ENCODE measurements at regions not wholly inside any gene's neighbourhood (a gene's known extent, or its start where the extent isn't known, plus 50 kb on each side); places are given as distances from the start of the nearest gene placed in this dataset.

- ATAC-seq, result no peak
- no peak for TF ChIP-seq TOX (CRISPR knock-in tag; IDR thresholded peaks at IDR 0.05; ENCODE audit: borderline replicate concordance)
- TF ChIP-seq SNAI2 (CRISPR knock-in tag; IDR thresholded peaks at IDR 0.05), result no peak
- no peak for TF ChIP-seq RARB (CRISPR knock-in tag; IDR thresholded peaks at IDR 0.05)
- TF ChIP-seq TCF4 (CRISPR knock-in tag; IDR thresholded peaks at IDR 0.05; ENCODE audit: borderline replicate concordance), result no peak
- no peak for TF ChIP-seq BACH2 (CRISPR knock-in tag; IDR thresholded peaks at IDR 0.05; ENCODE audit: borderline replicate concordance)
- TF ChIP-seq PPARA (CRISPR knock-in tag; IDR thresholded peaks at IDR 0.05; ENCODE audit: borderline replicate concordance), result no peak
- TF ChIP-seq, protein P1, sequence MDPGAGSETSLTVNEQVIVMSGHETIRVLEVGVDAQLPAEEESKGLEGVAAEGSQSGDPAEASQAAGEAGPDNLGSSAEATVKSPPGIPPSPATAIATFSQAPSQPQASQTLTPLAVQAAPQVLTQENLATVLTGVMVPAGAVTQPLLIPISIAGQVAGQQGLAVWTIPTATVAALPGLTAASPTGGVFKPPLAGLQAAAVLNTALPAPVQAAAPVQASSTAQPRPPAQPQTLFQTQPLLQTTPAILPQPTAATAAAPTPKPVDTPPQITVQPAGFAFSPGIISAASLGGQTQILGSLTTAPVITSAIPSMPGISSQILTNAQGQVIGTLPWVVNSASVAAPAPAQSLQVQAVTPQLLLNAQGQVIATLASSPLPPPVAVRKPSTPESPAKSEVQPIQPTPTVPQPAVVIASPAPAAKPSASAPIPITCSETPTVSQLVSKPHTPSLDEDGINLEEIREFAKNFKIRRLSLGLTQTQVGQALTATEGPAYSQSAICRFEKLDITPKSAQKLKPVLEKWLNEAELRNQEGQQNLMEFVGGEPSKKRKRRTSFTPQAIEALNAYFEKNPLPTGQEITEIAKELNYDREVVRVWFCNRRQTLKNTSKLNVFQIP (CRISPR knock-in tag; IDR thresholded peaks at IDR 0.05; ENCODE audit: borderline replicate concordance, low read depth), result no peak
- no peak for TF ChIP-seq PATZ1 (CRISPR knock-in tag; IDR thresholded peaks at IDR 0.05; ENCODE audit: borderline replicate concordance)
- TF ChIP-seq, protein P2, sequence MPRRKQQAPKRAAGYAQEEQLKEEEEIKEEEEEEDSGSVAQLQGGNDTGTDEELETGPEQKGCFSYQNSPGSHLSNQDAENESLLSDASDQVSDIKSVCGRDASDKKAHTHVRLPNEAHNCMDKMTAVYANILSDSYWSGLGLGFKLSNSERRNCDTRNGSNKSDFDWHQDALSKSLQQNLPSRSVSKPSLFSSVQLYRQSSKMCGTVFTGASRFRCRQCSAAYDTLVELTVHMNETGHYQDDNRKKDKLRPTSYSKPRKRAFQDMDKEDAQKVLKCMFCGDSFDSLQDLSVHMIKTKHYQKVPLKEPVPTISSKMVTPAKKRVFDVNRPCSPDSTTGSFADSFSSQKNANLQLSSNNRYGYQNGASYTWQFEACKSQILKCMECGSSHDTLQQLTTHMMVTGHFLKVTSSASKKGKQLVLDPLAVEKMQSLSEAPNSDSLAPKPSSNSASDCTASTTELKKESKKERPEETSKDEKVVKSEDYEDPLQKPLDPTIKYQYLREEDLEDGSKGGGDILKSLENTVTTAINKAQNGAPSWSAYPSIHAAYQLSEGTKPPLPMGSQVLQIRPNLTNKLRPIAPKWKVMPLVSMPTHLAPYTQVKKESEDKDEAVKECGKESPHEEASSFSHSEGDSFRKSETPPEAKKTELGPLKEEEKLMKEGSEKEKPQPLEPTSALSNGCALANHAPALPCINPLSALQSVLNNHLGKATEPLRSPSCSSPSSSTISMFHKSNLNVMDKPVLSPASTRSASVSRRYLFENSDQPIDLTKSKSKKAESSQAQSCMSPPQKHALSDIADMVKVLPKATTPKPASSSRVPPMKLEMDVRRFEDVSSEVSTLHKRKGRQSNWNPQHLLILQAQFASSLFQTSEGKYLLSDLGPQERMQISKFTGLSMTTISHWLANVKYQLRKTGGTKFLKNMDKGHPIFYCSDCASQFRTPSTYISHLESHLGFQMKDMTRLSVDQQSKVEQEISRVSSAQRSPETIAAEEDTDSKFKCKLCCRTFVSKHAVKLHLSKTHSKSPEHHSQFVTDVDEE (CRISPR knock-in tag; IDR thresholded peaks at IDR 0.05), result no peak
- no peak for TF ChIP-seq ZNF565 (CRISPR knock-in tag; conservative IDR thresholded peaks at IDR 0.05; ENCODE audit: low read depth)
- no peak for TF ChIP-seq GLIS3 (CRISPR knock-in tag; IDR thresholded peaks at IDR 0.05)
Observed at GRCh38 chr5:142403583-142403982, 78.8 kb upstream of the SPRY4 start.

DNA sequence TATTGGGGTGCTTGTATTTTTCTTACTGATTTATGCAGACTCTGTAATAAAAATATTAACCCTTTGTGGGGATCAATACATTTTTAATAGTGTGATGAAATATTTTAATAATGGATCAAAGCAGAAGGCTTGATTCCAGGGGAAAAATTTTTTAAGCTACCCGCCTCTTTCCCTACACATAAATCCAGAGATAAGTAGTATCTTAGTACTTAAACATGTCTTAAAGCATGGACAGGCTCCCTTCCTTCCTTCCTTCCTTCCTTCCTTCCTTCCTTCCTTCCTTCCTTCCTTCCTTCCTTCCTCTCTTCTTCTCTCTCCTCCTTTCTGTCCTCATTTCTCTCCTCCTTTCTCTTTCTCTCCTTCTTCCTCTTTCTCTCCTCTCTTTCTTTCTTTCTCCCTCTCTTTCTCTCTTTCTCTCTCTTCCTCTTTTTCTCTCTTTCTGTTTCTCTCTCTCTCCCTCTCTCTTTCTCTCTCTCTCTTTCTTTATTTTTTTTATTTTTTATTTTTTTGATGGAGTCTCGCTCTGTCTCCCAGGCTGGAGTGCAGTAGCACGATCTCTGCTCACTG lies 78.0 kb upstream of the SPRY4 start:
- ATAC-seq, result no peak
- TF ChIP-seq ESRRG (CRISPR knock-in tag; IDR thresholded peaks at IDR 0.05) (no peak), CSDC2 (CRISPR knock-in tag; IDR thresholded peaks at IDR 0.05) (no peak), OSR1 (CRISPR knock-in tag; IDR thresholded peaks at IDR 0.05) (no peak), RARB (CRISPR knock-in tag; IDR thresholded peaks at IDR 0.05) (no peak), TCF4 (CRISPR knock-in tag; IDR thresholded peaks at IDR 0.05; ENCODE audit: borderline replicate concordance) (no peak), BACH2 (CRISPR knock-in tag; IDR thresholded peaks at IDR 0.05; ENCODE audit: borderline replicate concordance) (no peak), ZNF8 (CRISPR knock-in tag; IDR thresholded peaks at IDR 0.05) (no peak), ZNF565 (CRISPR knock-in tag; conservative IDR thresholded peaks at IDR 0.05; ENCODE audit: low read depth) (no peak), PATZ1 (CRISPR knock-in tag; IDR thresholded peaks at IDR 0.05; ENCODE audit: borderline replicate concordance) (no peak), ZNF70 (CRISPR knock-in tag; IDR thresholded peaks at IDR 0.05) (no peak), ZFP30 (CRISPR knock-in tag; IDR thresholded peaks at IDR 0.05) (no peak), ARNTL (CRISPR knock-in tag; IDR thresholded peaks at IDR 0.05; ENCODE audit: borderline replicate concordance, low read depth) (no peak), TOX (CRISPR knock-in tag; IDR thresholded peaks at IDR 0.05; ENCODE audit: borderline replicate concordance) (no peak)
- TF ChIP-seq, protein P3, sequence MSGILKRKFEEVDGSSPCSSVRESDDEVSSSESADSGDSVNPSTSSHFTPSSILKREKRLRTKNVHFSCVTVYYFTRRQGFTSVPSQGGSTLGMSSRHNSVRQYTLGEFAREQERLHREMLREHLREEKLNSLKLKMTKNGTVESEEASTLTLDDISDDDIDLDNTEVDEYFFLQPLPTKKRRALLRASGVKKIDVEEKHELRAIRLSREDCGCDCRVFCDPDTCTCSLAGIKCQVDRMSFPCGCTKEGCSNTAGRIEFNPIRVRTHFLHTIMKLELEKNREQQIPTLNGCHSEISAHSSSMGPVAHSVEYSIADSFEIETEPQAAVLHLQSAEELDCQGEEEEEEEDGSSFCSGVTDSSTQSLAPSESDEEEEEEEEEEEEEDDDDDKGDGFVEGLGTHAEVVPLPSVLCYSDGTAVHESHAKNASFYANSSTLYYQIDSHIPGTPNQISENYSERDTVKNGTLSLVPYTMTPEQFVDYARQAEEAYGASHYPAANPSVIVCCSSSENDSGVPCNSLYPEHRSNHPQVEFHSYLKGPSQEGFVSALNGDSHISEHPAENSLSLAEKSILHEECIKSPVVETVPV (CRISPR knock-in tag; IDR thresholded peaks at IDR 0.05), result no peak
- TF ChIP-seq, protein P4, sequence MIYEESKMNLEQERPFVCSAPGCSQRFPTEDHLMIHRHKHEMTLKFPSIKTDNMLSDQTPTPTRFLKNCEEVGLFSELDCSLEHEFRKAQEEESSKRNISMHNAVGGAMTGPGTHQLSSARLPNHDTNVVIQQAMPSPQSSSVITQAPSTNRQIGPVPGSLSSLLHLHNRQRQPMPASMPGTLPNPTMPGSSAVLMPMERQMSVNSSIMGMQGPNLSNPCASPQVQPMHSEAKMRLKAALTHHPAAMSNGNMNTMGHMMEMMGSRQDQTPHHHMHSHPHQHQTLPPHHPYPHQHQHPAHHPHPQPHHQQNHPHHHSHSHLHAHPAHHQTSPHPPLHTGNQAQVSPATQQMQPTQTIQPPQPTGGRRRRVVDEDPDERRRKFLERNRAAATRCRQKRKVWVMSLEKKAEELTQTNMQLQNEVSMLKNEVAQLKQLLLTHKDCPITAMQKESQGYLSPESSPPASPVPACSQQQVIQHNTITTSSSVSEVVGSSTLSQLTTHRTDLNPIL (CRISPR knock-in tag; IDR thresholded peaks at IDR 0.05; ENCODE audit: low read depth), result no peak
- TF ChIP-seq, protein P1 (CRISPR knock-in tag; IDR thresholded peaks at IDR 0.05; ENCODE audit: borderline replicate concordance, low read depth), result no peak
- TF ChIP-seq, protein P2 (CRISPR knock-in tag; IDR thresholded peaks at IDR 0.05), result no peak

Measured in SK-N-SH treated with all-trans-retinoic acid at 6 μM for 48 hours (cell line).